ENCODE measurements at regions not wholly inside any gene's neighbourhood (a gene's known extent, or its start where the extent isn't known, plus 50 kb on each side); places are given as distances from the start of the nearest gene placed in this dataset.
"Not testable (repeated sequence)": the region's sequence is repeated elsewhere in the genome, so short reads cannot be mapped to it uniquely, and the experiment has no call there.

GRCh38 chr3:16704941-16705340 lies 99.7 kb upstream of the DAZL start:
- Histone ChIP-seq H3K27ac (no peak overlapping the region), H3K4me2 (no peak overlapping the region), H3K4me3 (no peak overlapping the region), H4K20me1 (no peaks in the 10 kb centered on the region), H3K9me3 (peaks cover 7% of the 10 kb centered on the region; the same call in 1 of the 2 replicates), H3K27me3 (no peaks in the 10 kb centered on the region), H3K4me1 (no peaks in the 10 kb centered on the region), H3K36me3 (no peaks in the 10 kb centered on the region), H3K9ac (no peak overlapping the region)
- TF ChIP-seq Cebpa-rat (IDR thresholded peaks at IDR 0.05): no peak

GRCh38 chr3:16707260-16707659 lies 102.0 kb upstream of the DAZL start:
- Histone ChIP-seq H3K9me3 (peaks cover 7% of the 10 kb centered on the region; the same call in 1 of the 2 replicates), H3K4me2 (no peak overlapping the region), H3K4me1 (no peaks in the 10 kb centered on the region), H3K27ac (no peak overlapping the region), H3K36me3 (no peaks in the 10 kb centered on the region), H3K9ac (no peak overlapping the region), H3K27me3 (no peaks in the 10 kb centered on the region), H3K4me3 (no peak overlapping the region), H4K20me1 (no peaks in the 10 kb centered on the region)
- TF ChIP-seq Cebpa-rat (IDR thresholded peaks at IDR 0.05): no peak

- Histone ChIP-seq H3K4me3 (no peak overlapping the region), H3K4me1 (no peaks in the 10 kb centered on the region), H3K9me3 (peaks cover 13% of the 10 kb centered on the region), H3K9ac (no peak overlapping the region), H4K20me1 (no peaks in the 10 kb centered on the region), H3K27ac (no peak overlapping the region), H3K4me2 (no peak overlapping the region), H3K36me3 (no peaks in the 10 kb centered on the region), H3K27me3 (no peaks in the 10 kb centered on the region)
- TF ChIP-seq Cebpa-rat (IDR thresholded peaks at IDR 0.05): no peak
These were observed 103.1 kb upstream of the DAZL start for GRCh38 chr3:16708285-16708684.

- H4K20me1 ChIP-seq, H3K4me3 ChIP-seq, H3K9ac ChIP-seq, H3K27ac ChIP-seq, H3K4me2 ChIP-seq, H3K27me3 ChIP-seq, H3K36me3 ChIP-seq, H3K4me1 ChIP-seq: not testable (repeated sequence)
- H3K9me3 ChIP-seq: peaks cover 40% of the 10 kb centered on the region
These were observed 106.5 kb upstream of the DAZL start for GRCh38 chr3:16711691-16712090.

- Histone ChIP-seq H3K27me3 (no peaks in the 10 kb centered on the region), H3K9me3 (peaks cover 33% of the 10 kb centered on the region)
- TF ChIP-seq Cebpa-rat (IDR thresholded peaks at IDR 0.05): no peak
These were observed 110.1 kb upstream of the DAZL start for GRCh38 chr3:16715281-16715680.

GRCh38 chr3:16719426-16719825 lies 114.2 kb upstream of the DAZL start:
- H3K4me2 ChIP-seq: no peak overlapping the region
- no peaks in the 10 kb centered on the region for H3K27me3 ChIP-seq
- no peaks in the 10 kb centered on the region for H3K36me3 ChIP-seq
- H3K27ac ChIP-seq: no peak overlapping the region
- H3K9ac ChIP-seq: no peak overlapping the region
- no peaks in the 10 kb centered on the region for H4K20me1 ChIP-seq
- no peak overlapping the region for H3K4me3 ChIP-seq
- no peaks in the 10 kb centered on the region for H3K4me1 ChIP-seq
- peaks cover 21% of the 10 kb centered on the region for H3K9me3 ChIP-seq
- no peak for TF ChIP-seq Cebpa-rat (IDR thresholded peaks at IDR 0.05)

More at GRCh38 chr3:16715281-16715680, 110.1 kb upstream of the DAZL start:
- Histone ChIP-seq H3K4me2 (no peak overlapping the region), H3K9ac (no peak overlapping the region), H3K4me3 (no peak overlapping the region), H3K4me1 (no peaks in the 10 kb centered on the region), H3K36me3 (no peaks in the 10 kb centered on the region), H4K20me1 (no peaks in the 10 kb centered on the region), H3K27ac (no peak overlapping the region)

- no peak overlapping the region for H3K4me2 ChIP-seq
- H4K20me1 ChIP-seq: no peaks in the 10 kb centered on the region
- no peaks in the 10 kb centered on the region for H3K4me1 ChIP-seq
- H3K27ac ChIP-seq: no peak overlapping the region
- no peak overlapping the region for H3K4me3 ChIP-seq
- H3K36me3 ChIP-seq: no peaks in the 10 kb centered on the region
- TF ChIP-seq Cebpa-rat (IDR thresholded peaks at IDR 0.05): no peak
- H3K9me3 ChIP-seq: peaks cover 10% of the 10 kb centered on the region
- H3K27me3 ChIP-seq: no peaks in the 10 kb centered on the region
- H3K9ac ChIP-seq: no peak overlapping the region
These were observed 115.2 kb upstream of the DAZL start for GRCh38 chr3:16720367-16720940.

- Histone ChIP-seq H3K4me1 (no peaks in the 10 kb centered on the region), H3K4me2 (no peak overlapping the region), H3K9me3 (peaks cover 8% of the 10 kb centered on the region), H3K36me3 (no peaks in the 10 kb centered on the region), H3K27me3 (no peaks in the 10 kb centered on the region), H3K9ac (no peak overlapping the region), H3K4me3 (no peak overlapping the region), H4K20me1 (no peaks in the 10 kb centered on the region), H3K27ac (no peak overlapping the region)
- TF ChIP-seq Cebpa-rat (IDR thresholded peaks at IDR 0.05): no peak
These were observed 116.3 kb upstream of the DAZL start for GRCh38 chr3:16721494-16721893.

- TF ChIP-seq Cebpa-rat (IDR thresholded peaks at IDR 0.05): no peak
- Histone ChIP-seq H3K27ac (no peak overlapping the region), H3K36me3 (no peaks in the 10 kb centered on the region)
These were observed 118.8 kb upstream of the DAZL start for GRCh38 chr3:16723978-16724377.

GRCh38 chr3:16724487-16724886 lies 119.3 kb upstream of the DAZL start:
- no peaks in the 10 kb centered on the region for H3K27me3 ChIP-seq
- H3K9me3 ChIP-seq: peaks cover 9% of the 10 kb centered on the region
- H3K9ac ChIP-seq: no peak overlapping the region
- H4K20me1 ChIP-seq: no peaks in the 10 kb centered on the region
- TF ChIP-seq Cebpa-rat (IDR thresholded peaks at IDR 0.05): no peak
- H3K27ac ChIP-seq: no peak overlapping the region
- no peaks in the 10 kb centered on the region for H3K36me3 ChIP-seq
- no peak overlapping the region for H3K4me3 ChIP-seq
- no peaks in the 10 kb centered on the region for H3K4me1 ChIP-seq
- no peak overlapping the region for H3K4me2 ChIP-seq

More at GRCh38 chr3:16723978-16724377, 118.8 kb upstream of the DAZL start:
- peaks cover 9% of the 10 kb centered on the region for H3K9me3 ChIP-seq
- H3K4me1 ChIP-seq: no peaks in the 10 kb centered on the region
- H3K4me2 ChIP-seq: no peak overlapping the region
- no peaks in the 10 kb centered on the region for H3K27me3 ChIP-seq
- H3K4me3 ChIP-seq: no peak overlapping the region
- no peak overlapping the region for H3K9ac ChIP-seq
- no peaks in the 10 kb centered on the region for H4K20me1 ChIP-seq

GRCh38 chr3:16725972-16726371 lies 120.7 kb upstream of the DAZL start:
- Histone ChIP-seq H3K4me1 (no peaks in the 10 kb centered on the region), H3K27me3 (no peaks in the 10 kb centered on the region), H3K36me3 (no peaks in the 10 kb centered on the region), H3K9ac (no peak overlapping the region), H4K20me1 (no peaks in the 10 kb centered on the region), H3K9me3 (peaks cover 9% of the 10 kb centered on the region), H3K4me2 (no peak overlapping the region), H3K27ac (no peak overlapping the region), H3K4me3 (no peak overlapping the region)
- no peak for TF ChIP-seq Cebpa-rat (IDR thresholded peaks at IDR 0.05)

All from BLaER1 (cell line).